ENCODE measurements at regions not wholly inside any gene's neighbourhood (a gene's known extent, or its start where the extent isn't known, plus 50 kb on each side); places are given as distances from the start of the nearest gene placed in this dataset.

GRCh38 chr1:38221006-38221649 is 174.5 kb upstream of the POU3F1 start:
- no TSS peak for BruUV-seq (replicated peaks)
- no peaks in the 10 kb centered on the region for H4K20me1 ChIP-seq (replicated peaks; ENCODE audit: control insufficient read depth, extremely low read depth, insufficient read depth, low read length)
- H3K4me1 ChIP-seq (ENCODE audit: control insufficient read depth, extremely low read depth, insufficient read depth, low read length) = no peaks in the 10 kb centered on the region
- no peaks in the 10 kb centered on the region for H3K9me3 ChIP-seq (replicated peaks; ENCODE audit: control insufficient read depth, insufficient read depth, low read length)
- CTCF ChIA-PET = no interaction called here
- intact Hi-C loops (cut with micrococcal nuclease) (no loop called here), dilution Hi-C loops (cut with MboI; ENCODE audit: extremely low pct_ligation_motif_present, low sequenced_read_pairs) (no loop called here)
- no peak overlapping the region for H3K4me3 ChIP-seq (replicated peaks in 1 of 3; ENCODE audit: insufficient read depth in 1 of 3, low read depth in 1 of 3, low read length in 3 of 3)
- no peak overlapping the region for H2AFZ ChIP-seq (ENCODE audit: low read depth, low read length)
- POLR2A ChIA-PET = no interaction called here
- TF ChIP-seq JUN (IDR thresholded peaks at IDR 0.05; ENCODE audit: borderline replicate concordance, insufficient read depth, insufficient read length, low read depth) (no peak), CTCF (IDR thresholded peaks at IDR 0.05; ENCODE audit: extremely low read depth in 1 of 2, insufficient read depth in 1 of 2, low read depth in 1 of 2, low read length in 2 of 2) (no peak), MYC (IDR thresholded peaks at IDR 0.05; ENCODE audit: low read depth, low read length) (no peak), POLR2AphosphoS5 (IDR thresholded peaks at IDR 0.05; ENCODE audit: insufficient read depth, low read depth, low read length) (no peak), GATA2 (IDR thresholded peaks at IDR 0.05; ENCODE audit: insufficient read depth, insufficient read length, low read depth, low read length) (no peak), POLR2A (IDR thresholded peaks at IDR 0.05; ENCODE audit: low read depth, low read length) (no peak), FOS (IDR thresholded peaks at IDR 0.05; ENCODE audit: borderline replicate concordance, insufficient read depth, low read length) (no peak), EZH2 (IDR thresholded peaks at IDR 0.05; ENCODE audit: borderline replicate concordance, low read depth, low read length, severe bottlenecking) (no peak), MAX (IDR thresholded peaks at IDR 0.05; ENCODE audit: insufficient read depth, insufficient read length) (no peak)
- H3K27me3 ChIP-seq (ENCODE audit: control insufficient read depth in 2 of 2, insufficient read depth in 2 of 2, low read length in 2 of 2) = peaks cover 7 to 14% of the 10 kb centered on the region in 2 experiments
- no peak overlapping the region for H3K9ac ChIP-seq (replicated peaks; ENCODE audit: extremely low read depth, insufficient read depth, low read length)
- no peak overlapping the region for H3K27ac ChIP-seq (ENCODE audit: insufficient read depth, low read depth, low read length)
- H3K9me1 ChIP-seq (replicated peaks; ENCODE audit: control insufficient read depth, extremely low read depth, insufficient read depth, low read length) = no peaks in the 10 kb centered on the region
- FAIRE-seq (no peak), DNase-seq (ENCODE audit: low read depth, low spot score) (no peak)
- no peak overlapping the region for H3K4me2 ChIP-seq (ENCODE audit: insufficient read depth, low read length)
- no peaks in the 10 kb centered on the region for H3K79me2 ChIP-seq (ENCODE audit: control insufficient read depth, insufficient read depth, low read length)
- no peaks in the 10 kb centered on the region for H3K36me3 ChIP-seq (ENCODE audit: control insufficient read depth in 2 of 2, extremely low read depth in 1 of 2, insufficient read depth in 2 of 2, low read length in 2 of 2)
